Tibial artery (tissue), 4 donors: ENCODE measurements at regions not wholly inside any gene's neighbourhood (a gene's known extent, or its start where the extent isn't known, plus 50 kb on each side); places are given as distances from the start of the nearest gene placed in this dataset.

Experiments used
- DNase-seq, 2 donors: peaks; one replicate each; pipeline ENCODE4 v3.0.0-alpha.2; 2019
- H3K27ac ChIP-seq, 2 donors: fragments of 200-600 bp; sonication (generic) in 1 of 2; 1 replicate in 1 of 2; 2 replicates in 1 of 2; pipeline ENCODE4 v1.5.1; 2018 to 2019; ENCODE audit warnings: mild to moderate bottlenecking in 1 of 2
- H3K27me3 ChIP-seq, 2 donors: fragments of 200-600 bp; sonication (generic) in 1 of 2; one replicate each; pipeline versions ENCODE4 v1.5.1 to v1.6.0; 2016 to 2019
- H3K36me3 ChIP-seq, 3 donors: fragments of 200-600 bp; sonication (generic) in 2 of 3; one replicate each; pipeline ENCODE4 v1.5.1; 2016 to 2019; ENCODE audit warnings: mild to moderate bottlenecking in 2 of 3
- H3K4me1 ChIP-seq, 4 donors: fragments of 200-600 bp; sonication (generic) in 2 of 4; 1 replicate in 3 of 4; 2 replicates in 1 of 4; pipeline ENCODE4 v1.5.1; 2016 to 2019
- H3K4me3 ChIP-seq, 2 donors: fragments of 200-600 bp; sonication (generic) in 1 of 2; 1 replicate in 1 of 2; 2 replicates in 1 of 2; pipeline ENCODE4 v1.5.1; 2018 to 2019; ENCODE audit warnings: mild to moderate bottlenecking in 2 of 2
- H3K9me3 ChIP-seq, 3 donors: fragments of 200-600 bp; sonication (generic) in 1 of 3; one replicate each; pipeline ENCODE4 v1.5.1; 2016 to 2019
- CTCF ChIP-seq, 2 experiments: fragments of 200-600 bp in 1 of 2; fragments of 450-650 bp in 1 of 2; IDR thresholded peaks; one replicate each; pipeline ENCODE4 v1.5.1; 2017 to 2019; ENCODE audit warnings: antibody characterized with exemption in 2 of 2, mild to moderate bottlenecking in 1 of 2, moderate library complexity in 1 of 2
- intact Hi-C: fragments of 100-400 bp; cut with DNase I; formaldehyde crosslinking; loops from one replicate; pipeline ENCODE4 v1.15.0; 2023; ENCODE audit warnings: low total_unique reads

GRCh38 chr2:160742667-160743066, 249.1 kb upstream of the RBMS1 start:
- peak in 1 of 2 donors; percentile 38 for DNase-seq
- intact Hi-C loops: no loop called here

GRCh38 chr2:160747501-160748170, 254.0 kb upstream of the RBMS1 start:
- intact Hi-C loops: no loop called here
- no peak for TF ChIP-seq CTCF (IDR thresholded peaks at IDR 0.05)
- peaks cover 0 to 13% (median 6%) of the 10 kb centered on the region in 4 donors for H3K4me1 ChIP-seq
- H3K4me3 ChIP-seq: no peak overlapping the region
- no peaks in the 10 kb centered on the region for H3K27me3 ChIP-seq
- H3K9me3 ChIP-seq: no peaks in the 10 kb centered on the region
- H3K36me3 ChIP-seq: no peaks in the 10 kb centered on the region
- H3K27ac ChIP-seq: no peak overlapping the region
- no peak for DNase-seq

More at GRCh38 chr2:160742667-160743066, 249.1 kb upstream of the RBMS1 start:
- H3K27me3 ChIP-seq: no peaks in the 10 kb centered on the region
- no peak overlapping the region for H3K4me3 ChIP-seq
- no peaks in the 10 kb centered on the region for H3K36me3 ChIP-seq
- H3K9me3 ChIP-seq: no peaks in the 10 kb centered on the region
- H3K27ac ChIP-seq: no peak overlapping the region
- peaks cover 0 to 4% (median 1%) of the 10 kb centered on the region in 4 donors for H3K4me1 ChIP-seq
- TF ChIP-seq CTCF (IDR thresholded peaks at IDR 0.05): no peak

GRCh38 chr2:160751021-160751420, 257.4 kb upstream of the RBMS1 start:
- H3K36me3 ChIP-seq: no peaks in the 10 kb centered on the region
- H3K27me3 ChIP-seq: no peaks in the 10 kb centered on the region
- peaks cover 0 to 13% (median 6%) of the 10 kb centered on the region in 4 donors for H3K4me1 ChIP-seq
- no peak for DNase-seq
- intact Hi-C loops: no loop called here
- no peak overlapping the region for H3K4me3 ChIP-seq
- no peak for TF ChIP-seq CTCF (IDR thresholded peaks at IDR 0.05)
- peaks cover 0 to 10% (median 0%) of the 10 kb centered on the region in 3 donors for H3K9me3 ChIP-seq
- no peak overlapping the region for H3K27ac ChIP-seq

GRCh38 chr2:160752475-160753330, 259.1 kb upstream of the RBMS1 start:
- intact Hi-C loops: no loop called here
- no peak overlapping the region for H3K4me3 ChIP-seq
- H3K27ac ChIP-seq: no peak overlapping the region
- peaks cover 0 to 10% (median 4%) of the 10 kb centered on the region in 4 donors for H3K4me1 ChIP-seq
- H3K36me3 ChIP-seq: no peaks in the 10 kb centered on the region
- no peaks in the 10 kb centered on the region for H3K27me3 ChIP-seq
- no peak for TF ChIP-seq CTCF (IDR thresholded peaks at IDR 0.05)
- no peak for DNase-seq
- peaks cover 0 to 10% (median 0%) of the 10 kb centered on the region in 3 donors for H3K9me3 ChIP-seq

GRCh38 chr2:160753331-160753654, 259.7 kb upstream of the RBMS1 start:
- no peak for DNase-seq
- Histone ChIP-seq H3K4me1 (peaks cover 0 to 4% (median 1%) of the 10 kb centered on the region in 4 donors), H3K9me3 (peaks cover 0 to 10% (median 0%) of the 10 kb centered on the region in 3 donors), H3K4me3 (no peak overlapping the region), H3K27me3 (no peaks in the 10 kb centered on the region), H3K27ac (no peak overlapping the region), H3K36me3 (no peaks in the 10 kb centered on the region)
- TF ChIP-seq CTCF (IDR thresholded peaks at IDR 0.05): no peak
- intact Hi-C loops: no loop called here
